Esophagus muscularis mucosa (tissue), 4 donors: ENCODE measurements at regions not wholly inside any gene's neighbourhood (a gene's known extent, or its start where the extent isn't known, plus 50 kb on each side); places are given as distances from the start of the nearest gene placed in this dataset.

Experiments used
- DNase-seq: peaks from one replicate; pipeline ENCODE4 v3.0.0-alpha.2; 2017; ENCODE audit errors: extremely low spot score
- H3K27ac ChIP-seq, 4 donors: fragments of 200-600 bp; sonication (generic); replicated peaks in 1 of 4; 1 replicate in 3 of 4; 2 replicates in 1 of 4; pipeline ENCODE4 v1.5.1; 2016 to 2019; ENCODE audit warnings: mild to moderate bottlenecking in 1 of 4
- H3K27me3 ChIP-seq, 4 donors: fragments of 200-600 bp; sonication (generic); one replicate each; pipeline versions ENCODE4 v1.5.1 to v1.6.0; 2016 to 2019
- H3K36me3 ChIP-seq, 4 donors: fragments of 200-600 bp; sonication (generic); one replicate each; pipeline ENCODE4 v1.5.1; 2016 to 2019
- H3K4me1 ChIP-seq, 4 donors: fragments of 200-600 bp; sonication (generic); one replicate each; pipeline ENCODE4 v1.5.1; 2016 to 2019
- H3K4me3 ChIP-seq, 4 donors: fragments of 200-600 bp; sonication (generic); 1 replicate in 2 of 4; 2 replicates in 2 of 4; pipeline ENCODE4 v1.5.1; 2016 to 2019; ENCODE audit warnings: mild to moderate bottlenecking in 4 of 4, moderate library complexity in 1 of 4
- H3K9me3 ChIP-seq, 4 donors: fragments of 200-600 bp; sonication (generic); 1 replicate in 3 of 4; 2 replicates in 1 of 4; pipeline ENCODE4 v1.5.1; 2016 to 2019
- CTCF ChIP-seq, 3 experiments: fragments of 200-600 bp in 2 of 3; fragments of 450-650 bp in 1 of 3; sonication (generic) in 2 of 3; IDR thresholded peaks; one replicate each; pipeline ENCODE4 v1.5.1; 2017 to 2019; ENCODE audit warnings: antibody characterized with exemption in 3 of 3, mild to moderate bottlenecking in 2 of 3, moderate library complexity in 1 of 3
- EP300 ChIP-seq: sonication (generic); formaldehyde crosslinking; IDR thresholded peaks from one replicate; pipeline ENCODE4 v1.6.1; 2017; ENCODE audit warnings: antibody characterized with exemption
- POLR2A ChIP-seq: fragments of 450-650 bp; IDR thresholded peaks from one replicate; pipeline ENCODE4 v1.6.1; 2017; ENCODE audit warnings: antibody characterized with exemption, moderate library complexity, mild to moderate bottlenecking, low read depth
- POLR2AphosphoS5 ChIP-seq, 2 donors: sonication (generic); formaldehyde crosslinking; IDR thresholded peaks; one replicate each; pipeline ENCODE4 v1.6.1; 2017; ENCODE audit warnings: antibody characterized with exemption in 2 of 2
- WGBS: methylation state at CpG from one replicate; pipeline ENCODE4 v1.1.5; 2018; 5-methylcytosine and 5-hydroxymethylcytosine counted together
- intact Hi-C: fragments of 100-400 bp; cut with DNase I; formaldehyde crosslinking; loops from one replicate; pipeline ENCODE4 v1.15.1; 2023

GRCh38 chr15:39304931-39305728, 275.7 kb upstream of the THBS1 start:
- WGBS = 78% methylated on average over 4 of the region's 4 CpGs
- intact Hi-C loops = no loop called here
- H3K9me3 ChIP-seq = no peaks in the 10 kb centered on the region
- H3K36me3 ChIP-seq = no peaks in the 10 kb centered on the region
- TF ChIP-seq POLR2AphosphoS5 (IDR thresholded peaks at IDR 0.05) (no peak), POLR2A (no peak), EP300 (no peak), CTCF (IDR thresholded peaks at IDR 0.05) (no peak)
- no peaks in the 10 kb centered on the region for H3K27me3 ChIP-seq
- H3K27ac ChIP-seq = peak overlapping the region; percentile 2 to 53 (median 30)
- H3K4me1 ChIP-seq = peaks cover 0 to 27% (median 13%) of the 10 kb centered on the region in 4 donors
- no peak overlapping the region for H3K4me3 ChIP-seq
- DNase-seq = no peak

- H3K27ac ChIP-seq = no peak overlapping the region
- WGBS = 61% methylated on average over 3 of the region's 3 CpGs
- TF ChIP-seq CTCF (IDR thresholded peaks at IDR 0.05) = no peak
- TF ChIP-seq EP300 = no peak
- TF ChIP-seq POLR2AphosphoS5 (IDR thresholded peaks at IDR 0.05) = no peak
- no peak for TF ChIP-seq POLR2A
- H3K27me3 ChIP-seq = no peaks in the 10 kb centered on the region
- no peaks in the 10 kb centered on the region for H3K36me3 ChIP-seq
- intact Hi-C loops = no loop called here
- H3K4me1 ChIP-seq = peaks cover 0 to 13% (median 0%) of the 10 kb centered on the region in 4 donors
- H3K9me3 ChIP-seq = no peaks in the 10 kb centered on the region
- H3K4me3 ChIP-seq = no peak overlapping the region
- DNase-seq = no peak
These were observed 270.2 kb upstream of the THBS1 start for GRCh38 chr15:39310633-39311032.

GRCh38 chr15:39312984-39313383, 267.9 kb upstream of the THBS1 start:
- Histone ChIP-seq H3K4me3 (no peak overlapping the region), H3K27ac (no peak overlapping the region), H3K36me3 (no peaks in the 10 kb centered on the region), H3K27me3 (no peaks in the 10 kb centered on the region), H3K4me1 (peaks cover 0 to 33% (median 17%) of the 10 kb centered on the region in 4 donors), H3K9me3 (no peaks in the 10 kb centered on the region)
- intact Hi-C loops = no loop called here
- TF ChIP-seq POLR2AphosphoS5 (IDR thresholded peaks at IDR 0.05) (no peak), POLR2A (no peak), CTCF (IDR thresholded peaks at IDR 0.05) (peak in 1 of 3 experiments; percentile 23), EP300 (no peak)
- DNase-seq = no peak
- WGBS = 86% methylated on average over 3 of the region's 3 CpGs

- no peak for TF ChIP-seq POLR2AphosphoS5 (IDR thresholded peaks at IDR 0.05)
- TF ChIP-seq CTCF (IDR thresholded peaks at IDR 0.05) = no peak
- no peak for TF ChIP-seq POLR2A
- no peak for TF ChIP-seq EP300
- Histone ChIP-seq H3K4me3 (no peak overlapping the region), H3K27ac (no peak overlapping the region), H3K9me3 (no peaks in the 10 kb centered on the region), H3K4me1 (peaks cover 0 to 38% (median 22%) of the 10 kb centered on the region in 4 donors), H3K36me3 (no peaks in the 10 kb centered on the region), H3K27me3 (no peaks in the 10 kb centered on the region)
- intact Hi-C loops = no loop called here
- 97% methylated on average over 3 of the region's 3 CpGs for WGBS
- no peak for DNase-seq
These were observed 267.4 kb upstream of the THBS1 start for GRCh38 chr15:39313467-39313866.
